MM.1S (cell line): ENCODE measurements at regions not wholly inside any gene's neighbourhood (a gene's known extent, or its start where the extent isn't known, plus 50 kb on each side); places are given as distances from the start of the nearest gene placed in this dataset.

Source experiments
- DNase-seq: peaks from one replicate; pipeline ENCODE4 v3.0.0-alpha.2; 2015
- H2AFZ ChIP-seq: fragments of 300-600 bp; sonication (generic); 2 replicates; pipeline ENCODE4 v1.6.0; 2016; ENCODE audit warnings: antibody characterized with exemption, low read length
- H3F3A ChIP-seq: fragments of 300-600 bp; sonication (generic); 2 replicates; pipeline ENCODE4 v1.6.1; 2016; ENCODE audit warnings: mild to moderate bottlenecking, antibody characterized with exemption, low read length, moderate library complexity, mixed read lengths; ENCODE audit not compliant: insufficient read depth
- H3K27ac ChIP-seq: fragments of 300-600 bp; sonication (generic); 2 replicates; pipeline ENCODE4 v1.5.1; 2016; ENCODE audit warnings: mild to moderate bottlenecking, low read length
- H3K27me3 ChIP-seq: fragments of 300-600 bp; sonication (generic); replicated peaks from 2 replicates; pipeline ENCODE4 v1.6.0; 2016; ENCODE audit warnings: low read length; ENCODE audit not compliant: insufficient read depth
- H3K36me3 ChIP-seq: fragments of 300-600 bp; sonication (generic); replicated peaks from 2 replicates; pipeline ENCODE4 v1.6.1; 2016; ENCODE audit warnings: mild to moderate bottlenecking, low read length, mixed read lengths; ENCODE audit not compliant: insufficient read depth
- H3K4me1 ChIP-seq: fragments of 300-600 bp; sonication (generic); 2 replicates; pipeline ENCODE4 v1.6.1; 2016; ENCODE audit warnings: low read length, mixed read lengths
- H3K4me2 ChIP-seq: fragments of 300-600 bp; sonication (generic); 2 replicates; pipeline ENCODE4 v1.6.0; 2016; ENCODE audit warnings: low read depth, low read length
- H3K4me3 ChIP-seq: fragments of 300-600 bp; sonication (generic); 2 replicates; pipeline ENCODE4 v1.5.1; 2016; ENCODE audit warnings: low read length, mixed read lengths
- H3K79me2 ChIP-seq: fragments of 300-600 bp; sonication (generic); 2 replicates; pipeline ENCODE4 v1.6.1; 2016; ENCODE audit warnings: mixed run types, low read length, mixed read lengths
- H3K9ac ChIP-seq: fragments of 300-600 bp; sonication (generic); 2 replicates; pipeline ENCODE4 v1.6.1; 2016; ENCODE audit warnings: low read length, mixed read lengths
- H3K9me2 ChIP-seq: fragments of 300-600 bp; sonication (generic); replicated peaks from 2 replicates; pipeline ENCODE4 v1.6.1; 2016; ENCODE audit warnings: mild to moderate bottlenecking, low read length, mixed read lengths; ENCODE audit not compliant: insufficient read depth
- H3K9me3 ChIP-seq: fragments of 300-600 bp; sonication (generic); replicated peaks from 2 replicates; pipeline ENCODE4 v1.6.1; 2016; ENCODE audit warnings: mild to moderate bottlenecking, low read length, mixed read lengths; ENCODE audit not compliant: insufficient read depth
- H4K20me1 ChIP-seq: fragments of 300-600 bp; sonication (generic); 2 replicates; pipeline ENCODE4 v1.6.1; 2016; ENCODE audit warnings: mild to moderate bottlenecking, low read length, moderate library complexity, mixed read lengths; ENCODE audit not compliant: insufficient read depth
- EZH2 ChIP-seq: fragments of 300-600 bp; sonication (generic); optimal IDR thresholded peaks from 2 replicates; pipeline ENCODE3; 2017; ENCODE audit warnings: low read depth, mild to moderate bottlenecking, antibody characterized with exemption, low read length, mixed read lengths
- EZH2phosphoT487 ChIP-seq: fragments of 300-600 bp; sonication (generic); IDR thresholded peaks from 2 replicates; pipeline ENCODE4 v1.6.1; 2018; ENCODE audit warnings: antibody characterized with exemption, low read length
- TF ChIP-seq, protein P1 (sequence below): fragments of 300-600 bp; sonication (generic); IDR thresholded peaks from 2 replicates; pipeline ENCODE4 v1.5.1; 2016; ENCODE audit warnings: antibody characterized with exemption, low read length, mixed read lengths

DNA sequence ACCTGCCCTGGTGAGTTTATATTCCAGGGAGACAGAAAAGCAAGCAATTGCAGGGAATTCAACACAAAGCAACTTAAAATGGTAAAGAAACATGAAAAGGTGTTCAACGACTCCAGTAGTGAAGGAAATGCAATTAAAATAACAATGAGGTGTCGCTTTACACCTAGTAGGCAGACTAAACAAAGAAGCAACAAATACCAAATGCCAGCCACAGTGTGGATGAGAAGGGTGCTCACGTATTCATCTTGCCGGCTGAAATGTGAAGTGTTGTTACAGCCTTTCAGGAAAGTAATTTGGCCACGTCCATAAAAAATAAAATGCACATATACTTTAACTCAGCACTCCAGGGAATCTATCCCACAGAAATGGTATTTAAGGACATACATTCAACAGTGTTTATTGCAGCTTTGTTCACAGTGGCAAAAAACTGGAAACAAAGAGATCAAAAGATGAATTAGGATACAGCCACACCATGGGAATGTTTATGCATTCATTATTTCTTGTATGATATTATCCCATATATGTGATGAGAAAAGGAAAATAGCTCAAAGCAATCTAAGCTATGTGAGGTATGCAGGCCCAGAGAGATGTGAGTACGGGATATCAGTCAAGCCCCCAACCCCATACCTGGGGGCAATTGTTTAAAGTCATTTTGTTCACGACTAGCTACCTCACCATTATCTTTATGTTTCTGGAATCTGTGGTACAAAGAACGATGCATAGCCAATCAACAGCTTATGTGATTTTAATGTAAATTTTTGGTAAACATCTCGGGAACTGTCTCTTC is 266.0 kb upstream of the SOX4 start:
- Histone ChIP-seq H4K20me1 (no peaks in the 10 kb centered on the region), H3K79me2 (no peaks in the 10 kb centered on the region), H3K4me3 (no peak overlapping the region), H2AFZ (no peak overlapping the region), H3K36me3 (no peaks in the 10 kb centered on the region), H3K9ac (no peak overlapping the region), H3K9me3 (no peaks in the 10 kb centered on the region), H3K9me2 (no peaks in the 10 kb centered on the region), H3K27me3 (no peaks in the 10 kb centered on the region), H3K4me2 (no peak overlapping the region), H3K27ac (no peak overlapping the region), H3K4me1 (no peaks in the 10 kb centered on the region), H3F3A (no peaks in the 10 kb centered on the region)
- no peak for DNase-seq
- TF ChIP-seq EZH2phosphoT487 (no peak), EZH2 (no peak)
- TF ChIP-seq, protein P1, sequence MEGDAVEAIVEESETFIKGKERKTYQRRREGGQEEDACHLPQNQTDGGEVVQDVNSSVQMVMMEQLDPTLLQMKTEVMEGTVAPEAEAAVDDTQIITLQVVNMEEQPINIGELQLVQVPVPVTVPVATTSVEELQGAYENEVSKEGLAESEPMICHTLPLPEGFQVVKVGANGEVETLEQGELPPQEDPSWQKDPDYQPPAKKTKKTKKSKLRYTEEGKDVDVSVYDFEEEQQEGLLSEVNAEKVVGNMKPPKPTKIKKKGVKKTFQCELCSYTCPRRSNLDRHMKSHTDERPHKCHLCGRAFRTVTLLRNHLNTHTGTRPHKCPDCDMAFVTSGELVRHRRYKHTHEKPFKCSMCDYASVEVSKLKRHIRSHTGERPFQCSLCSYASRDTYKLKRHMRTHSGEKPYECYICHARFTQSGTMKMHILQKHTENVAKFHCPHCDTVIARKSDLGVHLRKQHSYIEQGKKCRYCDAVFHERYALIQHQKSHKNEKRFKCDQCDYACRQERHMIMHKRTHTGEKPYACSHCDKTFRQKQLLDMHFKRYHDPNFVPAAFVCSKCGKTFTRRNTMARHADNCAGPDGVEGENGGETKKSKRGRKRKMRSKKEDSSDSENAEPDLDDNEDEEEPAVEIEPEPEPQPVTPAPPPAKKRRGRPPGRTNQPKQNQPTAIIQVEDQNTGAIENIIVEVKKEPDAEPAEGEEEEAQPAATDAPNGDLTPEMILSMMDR: no peak

DNA sequence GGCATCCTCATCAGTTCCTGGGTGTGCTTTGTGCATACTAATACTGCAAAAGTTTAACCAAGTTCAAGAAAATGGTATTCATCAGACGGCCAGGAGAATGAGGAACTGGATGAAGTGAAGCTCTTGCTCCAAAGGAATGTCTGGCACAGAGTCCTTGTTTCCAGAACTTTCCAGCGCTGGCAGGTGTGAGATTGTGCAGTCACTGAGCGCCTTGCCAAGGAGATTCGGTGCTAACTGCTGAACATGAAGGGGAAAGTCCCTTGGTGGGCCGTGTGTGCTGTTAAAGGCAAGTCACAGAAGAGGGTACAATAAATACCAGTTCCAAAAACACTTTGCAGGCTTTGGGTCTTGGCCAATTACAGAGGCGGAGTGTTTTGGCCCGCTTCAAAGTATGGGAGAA is 262.3 kb upstream of the SOX4 start:
- H3K36me3 ChIP-seq: no peaks in the 10 kb centered on the region
- no peak for DNase-seq
- H3K9ac ChIP-seq: no peak overlapping the region
- H2AFZ ChIP-seq: no peak overlapping the region
- no peaks in the 10 kb centered on the region for H3F3A ChIP-seq
- no peaks in the 10 kb centered on the region for H3K27me3 ChIP-seq
- TF ChIP-seq, protein P1: no peak
- TF ChIP-seq EZH2 (no peak), EZH2phosphoT487 (no peak)
- H3K27ac ChIP-seq: no peak overlapping the region
- H3K4me3 ChIP-seq: no peak overlapping the region
- no peaks in the 10 kb centered on the region for H3K4me1 ChIP-seq
- H3K79me2 ChIP-seq: no peaks in the 10 kb centered on the region
- no peaks in the 10 kb centered on the region for H3K9me2 ChIP-seq
- H3K9me3 ChIP-seq: no peaks in the 10 kb centered on the region
- H4K20me1 ChIP-seq: no peaks in the 10 kb centered on the region
- no peak overlapping the region for H3K4me2 ChIP-seq

DNA sequence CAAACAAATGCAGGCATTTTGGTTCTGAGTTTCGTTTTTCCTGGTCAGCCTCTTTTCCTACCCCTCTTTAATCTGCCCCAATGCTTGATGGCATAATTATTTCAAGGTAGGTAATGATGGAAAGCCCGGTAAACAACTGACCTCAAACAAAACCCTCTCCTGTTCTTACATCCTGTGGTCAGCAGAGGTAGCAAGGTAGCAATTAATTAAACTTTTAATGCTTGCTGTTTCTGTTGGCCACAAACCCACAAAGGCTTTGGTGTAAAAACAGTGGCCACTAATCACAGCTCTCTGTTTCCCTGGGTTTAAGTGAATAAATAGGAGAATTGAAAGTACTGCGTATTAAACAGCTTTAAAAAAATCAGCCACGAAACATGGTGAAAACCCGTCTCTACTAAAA is 261.5 kb upstream of the SOX4 start:
- H3K79me2 ChIP-seq: no peaks in the 10 kb centered on the region
- DNase-seq: no peak
- H3K4me1 ChIP-seq: no peaks in the 10 kb centered on the region
- no peaks in the 10 kb centered on the region for H4K20me1 ChIP-seq
- H3K9me2 ChIP-seq: no peaks in the 10 kb centered on the region
- H3K27me3 ChIP-seq: no peaks in the 10 kb centered on the region
- no peaks in the 10 kb centered on the region for H3K9me3 ChIP-seq
- TF ChIP-seq EZH2 (no peak), EZH2phosphoT487 (no peak)
- no peaks in the 10 kb centered on the region for H3F3A ChIP-seq
- no peaks in the 10 kb centered on the region for H3K36me3 ChIP-seq
- H3K4me2 ChIP-seq: no peak overlapping the region
- no peak overlapping the region for H3K9ac ChIP-seq
- no peak overlapping the region for H2AFZ ChIP-seq
- no peak overlapping the region for H3K4me3 ChIP-seq
- no peak overlapping the region for H3K27ac ChIP-seq

DNA sequence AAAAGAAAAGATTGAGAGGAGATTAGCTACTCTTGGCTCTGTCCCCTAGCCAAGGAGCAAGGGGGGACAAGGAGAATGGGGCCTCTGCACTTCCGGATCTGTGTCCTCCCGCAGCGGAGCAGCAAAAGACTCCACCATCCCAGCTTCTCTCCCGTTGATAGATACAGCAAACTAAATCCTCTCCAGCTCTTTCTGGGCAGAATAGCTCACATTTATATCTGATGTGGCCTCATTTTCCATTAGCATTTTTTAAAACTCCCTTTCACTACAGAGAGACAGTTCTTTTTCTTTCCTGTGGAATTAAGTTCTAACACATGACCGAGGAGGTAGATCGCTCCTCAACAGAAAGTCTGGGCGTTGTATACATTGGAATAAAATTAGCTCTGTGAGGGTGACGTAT is 260.9 kb upstream of the SOX4 start:
- Histone ChIP-seq H3K4me1 (no peaks in the 10 kb centered on the region), H3K79me2 (no peaks in the 10 kb centered on the region), H3K9me2 (no peaks in the 10 kb centered on the region), H2AFZ (no peak overlapping the region), H3K4me3 (no peak overlapping the region), H4K20me1 (no peaks in the 10 kb centered on the region), H3K27me3 (no peaks in the 10 kb centered on the region), H3K27ac (no peak overlapping the region), H3K9me3 (no peaks in the 10 kb centered on the region), H3K4me2 (no peak overlapping the region), H3K36me3 (no peaks in the 10 kb centered on the region), H3K9ac (no peak overlapping the region), H3F3A (no peaks in the 10 kb centered on the region)
- DNase-seq: no peak
- TF ChIP-seq EZH2phosphoT487: no peak
